CD4-positive, alpha-beta T cell treated with Interleukin-21 for 1 hour (primary cell): ENCODE measurements at regions not wholly inside any gene's neighbourhood (a gene's known extent, or its start where the extent isn't known, plus 50 kb on each side); places are given as distances from the start of the nearest gene placed in this dataset.
"Not testable (repeated sequence)": the region's sequence is repeated elsewhere in the genome, so short reads cannot be mapped to it uniquely, and the experiment has no call there.

ENCODE experiments used
- DNase-seq: peaks from one replicate; pipeline ENCODE4 v3.0.0-alpha.2; 2020

- DNase-seq, result no peak
These were observed 885.9 kb downstream of the CDH8 start for GRCh38 chr16:61150351-61150750.

GRCh38 chr16:61149709-61150108 is 886.5 kb downstream of the CDH8 start:
- no peak for DNase-seq

GRCh38 chr16:61148930-61149329 is 887.3 kb downstream of the CDH8 start:
- no peak for DNase-seq

DNA sequence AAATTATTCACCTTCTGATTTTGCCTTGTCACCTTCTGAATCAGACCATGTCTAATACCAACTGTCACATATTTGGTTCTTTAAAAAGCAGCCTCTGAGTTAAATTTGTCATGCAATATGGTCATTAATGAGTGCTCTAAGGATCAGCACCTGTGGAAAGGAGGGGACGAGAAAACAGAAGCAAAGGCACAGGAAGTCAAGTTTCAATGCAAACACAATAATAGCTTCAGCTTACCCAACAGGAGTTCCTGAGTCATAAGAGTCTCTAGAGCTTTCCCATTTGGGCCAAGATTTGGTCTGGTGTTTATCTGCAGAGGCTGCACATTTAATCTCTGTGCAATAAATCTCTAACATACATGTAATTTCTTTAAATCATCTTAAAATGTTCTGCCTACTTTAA is 889.8 kb downstream of the CDH8 start:
- DNase-seq, result no peak

DNA sequence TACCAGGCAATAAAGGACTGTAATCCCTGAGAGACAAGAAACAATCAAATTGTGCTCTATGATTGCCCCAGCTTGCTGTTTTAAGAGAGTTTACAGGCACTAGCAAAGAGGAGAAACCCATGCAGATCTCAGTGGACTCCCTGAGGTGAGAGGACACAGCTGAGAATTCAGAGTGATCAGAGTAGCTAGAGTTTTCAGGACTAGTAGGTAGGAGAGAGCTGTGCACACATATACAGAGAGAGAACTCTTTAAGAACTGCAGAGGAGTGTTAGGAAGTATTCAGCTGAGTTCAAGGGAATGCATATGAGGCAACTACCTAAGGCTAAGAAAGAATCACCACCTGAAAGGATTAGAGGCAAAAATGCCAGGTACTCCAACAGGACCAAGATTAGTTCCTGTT is 904.8 kb downstream of the CDH8 start:
- DNase-seq, result no peak

- no peak for DNase-seq
These were observed 907.5 kb downstream of the CDH8 start for GRCh38 chr16:61128545-61129323.

- DNase-seq, result no peak
These were observed 930.7 kb downstream of the CDH8 start for GRCh38 chr16:61105544-61105943.

- no peak for DNase-seq
These were observed 937.7 kb downstream of the CDH8 start for GRCh38 chr16:61098505-61098904.

DNA sequence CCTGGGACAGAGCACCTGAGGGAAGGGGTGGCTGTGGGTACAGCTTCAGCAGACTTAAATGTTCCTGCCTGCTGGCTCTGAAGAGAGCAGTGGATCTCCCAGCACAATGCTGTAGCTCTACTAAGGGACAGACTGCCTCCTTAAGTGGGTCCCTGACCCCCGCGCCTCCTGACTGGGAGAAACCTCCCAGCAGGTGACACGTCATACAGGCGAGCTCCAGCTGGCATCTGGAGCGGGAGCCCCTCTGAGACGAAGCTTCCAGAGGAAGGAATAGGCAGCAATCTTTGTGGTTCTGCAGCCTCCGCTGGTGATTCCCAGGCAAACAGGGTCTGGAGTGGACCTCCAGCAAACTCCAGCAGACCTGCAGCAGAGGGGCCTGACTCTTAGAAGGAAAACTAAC is 944.9 kb downstream of the CDH8 start:
- not testable (repeated sequence) for DNase-seq

GRCh38 chr16:61083711-61084110 is 952.5 kb downstream of the CDH8 start:
- no peak for DNase-seq

- DNase-seq, result no peak
These were observed 961.9 kb downstream of the CDH8 start for GRCh38 chr16:61074324-61074723.

DNA sequence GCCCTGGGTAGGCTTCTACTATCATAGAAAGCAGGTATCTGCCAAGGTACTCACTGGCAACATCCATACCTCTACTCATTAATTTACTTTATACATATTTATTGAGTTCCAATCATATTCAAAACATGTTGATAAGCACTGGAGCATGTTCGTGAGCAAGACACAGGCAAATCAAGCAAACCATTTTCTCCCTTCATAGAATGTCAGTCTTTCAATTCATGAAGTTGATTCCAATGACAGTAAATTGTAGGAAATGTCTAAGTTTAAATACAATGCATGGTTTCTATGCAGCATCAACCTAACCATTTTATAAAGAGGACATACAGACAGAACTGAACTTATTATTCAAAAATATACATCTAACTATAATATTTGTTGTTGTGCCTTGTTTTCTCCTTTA is 978.6 kb downstream of the CDH8 start:
- DNase-seq, result no peak

DNA sequence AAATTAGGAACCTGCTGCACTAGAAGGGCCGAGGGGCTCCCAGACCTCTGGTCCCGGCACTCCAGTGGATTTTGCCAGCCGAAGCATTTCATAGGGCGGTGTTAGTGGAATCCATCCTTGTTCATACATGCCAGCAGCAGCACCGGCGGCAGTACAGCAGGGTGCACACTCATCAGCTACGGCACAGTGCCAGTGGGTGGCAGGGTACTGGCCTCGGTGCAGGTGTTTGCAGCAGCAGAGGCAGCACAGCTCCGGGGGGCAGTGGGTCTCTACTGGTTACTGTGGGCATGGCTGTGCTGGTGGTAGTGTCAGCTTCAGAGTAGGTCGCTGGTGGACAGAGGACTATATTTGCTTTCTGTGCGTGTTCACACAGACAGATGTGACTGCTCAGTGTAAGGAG is 985.7 kb downstream of the CDH8 start:
- DNase-seq, result no peak

GRCh38 chr16:61045931-61046330 is 990.3 kb downstream of the CDH8 start:
- DNase-seq, result no peak

- DNase-seq, result no peak
These were observed 993.5 kb downstream of the CDH8 start for GRCh38 chr16:61042737-61043136.

DNA sequence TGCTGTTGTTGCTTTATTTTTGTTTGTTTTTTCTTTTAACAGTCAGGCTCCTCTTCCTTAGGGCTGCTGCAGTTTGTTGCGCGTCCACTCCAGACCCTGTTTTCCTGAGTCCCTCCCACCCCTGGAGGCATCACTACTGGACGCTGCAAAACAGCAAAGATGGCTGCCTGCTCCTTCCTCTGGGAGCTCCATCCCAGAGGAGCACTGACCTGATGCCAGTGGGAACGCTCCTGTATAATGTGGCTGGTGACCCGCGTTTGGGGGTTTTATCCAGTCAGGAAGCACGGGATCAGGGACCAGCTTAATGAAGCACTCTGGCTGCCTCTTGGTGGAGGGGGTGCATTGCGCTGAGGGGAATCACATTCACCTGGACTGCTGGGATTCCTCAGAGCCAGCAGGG is 1005.6 kb downstream of the CDH8 start:
- no peak for DNase-seq

- DNase-seq, result no peak
These were observed 1011.9 kb downstream of the CDH8 start for GRCh38 chr16:61024180-61024900.

DNA sequence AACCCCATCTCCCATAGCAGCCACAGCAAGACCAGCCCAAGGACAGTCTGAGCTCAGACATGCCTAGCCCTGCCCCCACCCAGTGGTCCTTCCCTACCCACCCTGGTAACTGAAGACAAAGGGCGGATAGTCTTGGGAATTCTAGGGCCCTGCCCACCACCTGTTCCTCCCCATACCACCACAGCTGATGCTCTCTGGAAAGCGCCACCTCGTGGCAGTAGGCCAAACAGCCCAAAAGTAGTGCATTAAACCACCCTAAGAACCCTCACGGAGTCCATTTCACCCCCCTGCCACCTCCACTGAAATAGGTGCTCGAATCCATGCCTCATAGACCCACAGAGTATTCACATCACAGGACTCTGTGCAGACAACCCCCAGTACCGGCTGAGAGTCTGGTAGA is 1021.4 kb downstream of the CDH8 start:
- no peak for DNase-seq

DNA sequence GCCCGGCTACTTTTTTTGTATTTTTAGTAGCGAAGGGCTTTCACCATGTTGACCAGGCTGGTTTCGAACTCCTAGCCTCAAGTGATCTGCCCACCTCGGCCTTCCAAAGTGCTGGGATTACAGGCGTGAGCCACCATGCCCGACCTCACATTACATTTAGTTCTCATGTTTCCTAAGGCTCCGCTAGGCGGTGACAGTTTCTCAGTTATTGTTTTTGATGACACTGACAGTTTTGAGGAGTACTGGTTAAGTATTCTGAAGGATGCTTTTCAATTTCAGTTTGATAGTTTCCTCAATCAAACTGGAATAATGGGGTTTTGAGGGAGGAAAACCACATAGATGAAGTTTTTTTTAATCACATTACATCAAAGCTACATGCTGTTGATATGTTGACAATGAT is 1028.5 kb downstream of the CDH8 start:
- no peak for DNase-seq

GRCh38 chr16:61005952-61006351 is 1030.3 kb downstream of the CDH8 start:
- DNase-seq, result no peak

GRCh38 chr16:61002479-61003204 is 1033.6 kb downstream of the CDH8 start:
- no peak for DNase-seq

GRCh38 chr16:60991886-60992285 is 1044.4 kb downstream of the CDH8 start:
- no peak for DNase-seq

DNA sequence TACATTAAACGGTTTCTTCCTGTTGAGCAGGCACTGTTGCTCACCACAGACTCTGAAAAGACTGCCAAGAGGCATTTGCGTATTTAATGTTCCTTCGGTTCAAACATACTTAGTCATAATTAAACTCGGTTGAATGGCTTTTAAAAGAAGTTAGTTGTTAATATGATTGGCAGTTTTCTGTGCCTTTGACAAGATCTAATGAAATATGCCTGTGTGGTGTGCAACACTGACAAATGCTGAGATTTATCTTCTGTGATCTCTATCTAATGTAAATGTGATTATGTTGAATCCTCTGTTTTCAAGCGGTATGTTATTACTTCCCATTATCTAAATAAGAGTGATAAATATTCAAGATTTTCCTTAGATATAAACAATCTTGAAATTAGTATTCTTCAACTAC is 1046.6 kb downstream of the CDH8 start:
- no peak for DNase-seq

GRCh38 chr16:60979119-60979518 is 1057.1 kb downstream of the CDH8 start:
- no peak for DNase-seq
